H9 (cell line): ENCODE measurements at regions not wholly inside any gene's neighbourhood (a gene's known extent, or its start where the extent isn't known, plus 50 kb on each side); places are given as distances from the start of the nearest gene placed in this dataset.

Source experiments
- DNase-seq: peaks from one replicate; pipeline ENCODE4 v3.0.0-alpha.2; 2017
- H2AFZ ChIP-seq: one replicate; pipeline ENCODE4 v1.6.1; 2013; ENCODE audit warnings: mild to moderate bottlenecking, low read length, control low read depth, moderate library complexity
- H2AK5ac ChIP-seq: 2 replicates; pipeline ENCODE4 v1.6.1; 2013; ENCODE audit warnings: low read length, control low read depth, mixed read lengths; ENCODE audit not compliant: insufficient read length
- H2BK120ac ChIP-seq: one replicate; pipeline ENCODE4 v1.6.1; 2013; ENCODE audit warnings: low read depth, mild to moderate bottlenecking, low read length, control low read depth, inconsistent platforms; ENCODE audit not compliant: poor library complexity, severe bottlenecking
- H2BK12ac ChIP-seq: 2 replicates; pipeline ENCODE4 v1.6.1; 2013; ENCODE audit warnings: low read length, control low read depth, mixed read lengths, low read depth; ENCODE audit not compliant: insufficient read length
- H2BK15ac ChIP-seq: 2 replicates; pipeline ENCODE4 v1.6.1; 2013; ENCODE audit warnings: low read depth, low read length, control low read depth
- H2BK20ac ChIP-seq: one replicate; pipeline ENCODE4 v1.6.1; 2013; ENCODE audit warnings: low read depth, mild to moderate bottlenecking, low read length, control low read depth, inconsistent platforms; ENCODE audit not compliant: poor library complexity, severe bottlenecking
- H2BK5ac ChIP-seq: 2 replicates; pipeline ENCODE4 v1.6.1; 2013; ENCODE audit warnings: low read length, control low read depth, mixed read lengths; ENCODE audit not compliant: insufficient read length
- H3K14ac ChIP-seq: 2 replicates; pipeline ENCODE4 v1.6.1; 2013; ENCODE audit warnings: low read length, control low read depth; ENCODE audit not compliant: insufficient read depth
- H3K18ac ChIP-seq: 2 replicates; pipeline ENCODE4 v1.6.1; 2013; ENCODE audit warnings: low read depth, mild to moderate bottlenecking, mixed read lengths, low read length, control low read depth; ENCODE audit not compliant: insufficient read length
- H3K23ac ChIP-seq: 2 replicates; pipeline ENCODE4 v1.6.1; 2013; ENCODE audit warnings: low read length, control low read depth, mixed read lengths, low read depth; ENCODE audit not compliant: insufficient read length
- H3K23me2 ChIP-seq: 2 replicates; pipeline ENCODE4 v1.6.1; 2013; ENCODE audit warnings: low read depth, mild to moderate bottlenecking, mixed read lengths, low read length, control low read depth; ENCODE audit not compliant: insufficient read length, poor library complexity, severe bottlenecking
- H3K27ac ChIP-seq: 2 replicates; pipeline ENCODE4 v1.5.1; 2013; ENCODE audit warnings: low read length, control low read depth, mixed read lengths, low read depth; ENCODE audit not compliant: insufficient read length
- H3K27me3 ChIP-seq: 2 replicates; pipeline ENCODE4 v1.6.1; 2013; ENCODE audit warnings: low read length, control low read depth, inconsistent platforms; ENCODE audit not compliant: insufficient read depth
- H3K4ac ChIP-seq: 2 replicates; pipeline ENCODE4 v1.6.1; 2013; ENCODE audit warnings: low read depth, mild to moderate bottlenecking, control low read depth, inconsistent platforms, low read length, moderate library complexity
- H3K4me1 ChIP-seq: 2 replicates; pipeline ENCODE4 v1.6.1; 2013; ENCODE audit warnings: low read length, control low read depth, inconsistent platforms; ENCODE audit not compliant: insufficient read depth
- H3K4me2 ChIP-seq: 2 replicates; pipeline ENCODE4 v1.6.1; 2013; ENCODE audit warnings: low read length, control low read depth, mixed read lengths; ENCODE audit not compliant: insufficient read length, insufficient read depth
- H3K56ac ChIP-seq: 2 replicates; pipeline ENCODE4 v1.6.1; 2013; ENCODE audit warnings: low read depth, mild to moderate bottlenecking, mixed read lengths, low read length, control low read depth; ENCODE audit not compliant: insufficient read length
- H3K79me1 ChIP-seq: 2 replicates; pipeline ENCODE4 v1.6.1; 2013; ENCODE audit warnings: low read depth, mild to moderate bottlenecking, moderate library complexity, low read length, control low read depth, inconsistent platforms; ENCODE audit not compliant: insufficient read depth, poor library complexity, severe bottlenecking
- H3K79me2 ChIP-seq: 2 replicates; pipeline ENCODE4 v1.6.1; 2013; ENCODE audit warnings: low read length, control low read depth, inconsistent platforms; ENCODE audit not compliant: insufficient read depth
- H3K9ac ChIP-seq: 2 replicates; pipeline ENCODE4 v1.6.1; 2013; ENCODE audit warnings: low read length, control low read depth, mixed read lengths; ENCODE audit not compliant: insufficient read length; ENCODE audit errors: extremely low read depth
- H3K9me3 ChIP-seq: one replicate; pipeline ENCODE4 v1.6.1; 2013; ENCODE audit warnings: low read depth, low read length, inconsistent platforms; ENCODE audit not compliant: control insufficient read depth
- H3T11ph ChIP-seq: one replicate; pipeline ENCODE4 v1.6.1; 2013; ENCODE audit warnings: mild to moderate bottlenecking, low read length, control low read depth, inconsistent platforms
- H4K20me1 ChIP-seq: one replicate; pipeline ENCODE4 v1.6.1; 2013; ENCODE audit not compliant: control insufficient read depth, insufficient read length, insufficient read depth
- H4K5ac ChIP-seq: 2 replicates; pipeline ENCODE4 v1.6.1; 2013; ENCODE audit warnings: low read depth, mild to moderate bottlenecking, mixed read lengths, low read length, control low read depth; ENCODE audit not compliant: insufficient read length
- H4K8ac ChIP-seq: replicated peaks from 2 replicates; pipeline ENCODE4 v1.6.1; 2013; ENCODE audit warnings: low read length, control low read depth, mixed read lengths, low read depth; ENCODE audit not compliant: insufficient read length
- H4K91ac ChIP-seq: 2 replicates; pipeline ENCODE4 v1.6.1; 2013; ENCODE audit warnings: low read depth, mild to moderate bottlenecking, moderate library complexity, mixed read lengths, low read length, control low read depth; ENCODE audit not compliant: insufficient read length
- H3K27ac Mint-ChIP-seq, 3 experiments: 2 replicates in 2 of 3; 3 replicates in 1 of 3; pipeline ENCODE4 v1.8.0; 2020 to 2021; ENCODE audit warnings: mixed read lengths in 3 of 3, mild to moderate bottlenecking in 1 of 3, moderate library complexity in 1 of 3
- H3K27me3 Mint-ChIP-seq: 2 replicates; pipeline ENCODE4 v1.8.0; 2021; ENCODE audit warnings: low read depth, mild to moderate bottlenecking, moderate library complexity, mixed read lengths
- H3K36me3 Mint-ChIP-seq, 3 experiments: 2 replicates in 2 of 3; 3 replicates in 1 of 3; pipeline ENCODE4 v1.8.0; 2020 to 2021; ENCODE audit warnings: low read depth in 3 of 3, mixed read lengths in 3 of 3; ENCODE audit not compliant: insufficient read depth in 1 of 3
- H3K4me1 Mint-ChIP-seq, 2 experiments: 2 replicates each; pipeline ENCODE4 v1.8.0; 2020; ENCODE audit warnings: mixed read lengths in 2 of 2
- H3K4me3 Mint-ChIP-seq, 2 experiments: 2 replicates in 1 of 2; 3 replicates in 1 of 2; pipeline ENCODE4 v1.8.0; 2020 to 2021; ENCODE audit warnings: mild to moderate bottlenecking in 2 of 2, mixed read lengths in 2 of 2, moderate library complexity in 1 of 2
- H3K9me3 Mint-ChIP-seq, 2 experiments: 2 replicates in 1 of 2; 3 replicates in 1 of 2; pipeline ENCODE4 v1.8.0; 2020; ENCODE audit warnings: mild to moderate bottlenecking in 2 of 2, mixed read lengths in 2 of 2, moderate library complexity in 1 of 2
- CTCF ChIP-seq: fragments of 200-600 bp; sonication (generic); conservative IDR thresholded peaks from 3 replicates; pipeline ENCODE4 v1.8.0; 2021; ENCODE audit warnings: antibody characterized with exemption, mild to moderate bottlenecking

DNA sequence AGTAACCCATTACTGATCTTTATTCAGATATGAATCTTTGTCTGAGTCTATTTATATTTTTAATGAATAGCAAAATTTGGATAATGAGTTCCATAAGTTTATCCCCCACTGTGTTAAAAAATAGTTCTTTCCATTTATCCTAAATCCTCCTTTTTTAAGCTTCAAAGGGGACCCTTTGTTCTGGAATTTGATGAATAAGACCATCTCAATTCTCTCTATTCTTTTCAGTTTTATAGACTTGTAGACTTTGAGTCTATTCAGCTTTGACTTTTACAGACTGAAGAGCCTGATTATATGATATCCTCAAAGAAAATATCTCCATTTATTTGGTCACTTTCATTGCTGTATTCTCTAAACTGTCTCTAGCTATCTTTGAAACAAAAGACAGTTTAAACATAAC, 2146.1 kb upstream of the CELF4 start:
- Histone ChIP-seq H3K27ac (no peak overlapping the region), H3K56ac (no peak overlapping the region), H3K27me3 (no peaks in the 10 kb centered on the region), H2BK15ac (no peak overlapping the region), H3T11ph (no peak overlapping the region), H2AFZ (no peak overlapping the region), H3K18ac (no peak overlapping the region), H3K23ac (no peak overlapping the region), H2BK20ac (no peak overlapping the region), H2BK120ac (no peak overlapping the region), H2BK5ac (no peak overlapping the region), H4K8ac (no peak overlapping the region), H4K20me1 (no peaks in the 10 kb centered on the region), H3K79me2 (no peaks in the 10 kb centered on the region; the same call in 1 of the 2 replicates), H2BK12ac (no peak overlapping the region), H3K9me3 (no peaks in the 10 kb centered on the region), H3K79me1 (no peaks in the 10 kb centered on the region), H4K91ac (no peak overlapping the region), H2AK5ac (no peak overlapping the region), H3K4me2 (no peak overlapping the region), H3K14ac (no peak overlapping the region), H4K5ac (no peak overlapping the region), H3K4ac (no peak overlapping the region), H3K9ac (no peak overlapping the region), H3K4me1 (no peaks in the 10 kb centered on the region), H3K23me2 (no peaks in the 10 kb centered on the region)
- Mint-ChIP-seq H3K4me1 (peaks cover 0 to 3% of the 10 kb centered on the region in 2 experiments; a peak in 2 of 4 replicates), H3K27me3 (no peaks in the 10 kb centered on the region), H3K36me3 (peaks cover 0 to 2% (median 0%) of the 10 kb centered on the region in 3 experiments; a peak in 3 of 7 replicates), H3K9me3 (no peaks in the 10 kb centered on the region), H3K4me3 (no peak overlapping the region), H3K27ac (no peak overlapping the region)
- DNase-seq: no peak
- TF ChIP-seq CTCF: no peak
